H9 (cell line): ENCODE measurements at regions not wholly inside any gene's neighbourhood (a gene's known extent, or its start where the extent isn't known, plus 50 kb on each side); places are given as distances from the start of the nearest gene placed in this dataset.

Experiments
- DNase-seq: peaks from one replicate; pipeline ENCODE4 v3.0.0-alpha.2; 2017
- H2AFZ ChIP-seq: one replicate; pipeline ENCODE4 v1.6.1; 2013; ENCODE audit warnings: mild to moderate bottlenecking, low read length, control low read depth, moderate library complexity
- H2AK5ac ChIP-seq: 2 replicates; pipeline ENCODE4 v1.6.1; 2013; ENCODE audit warnings: low read length, control low read depth, mixed read lengths; ENCODE audit not compliant: insufficient read length
- H2BK120ac ChIP-seq: one replicate; pipeline ENCODE4 v1.6.1; 2013; ENCODE audit warnings: low read depth, mild to moderate bottlenecking, low read length, control low read depth, inconsistent platforms; ENCODE audit not compliant: poor library complexity, severe bottlenecking
- H2BK12ac ChIP-seq: 2 replicates; pipeline ENCODE4 v1.6.1; 2013; ENCODE audit warnings: low read length, control low read depth, mixed read lengths, low read depth; ENCODE audit not compliant: insufficient read length
- H2BK15ac ChIP-seq: 2 replicates; pipeline ENCODE4 v1.6.1; 2013; ENCODE audit warnings: low read depth, low read length, control low read depth
- H2BK20ac ChIP-seq: one replicate; pipeline ENCODE4 v1.6.1; 2013; ENCODE audit warnings: low read depth, mild to moderate bottlenecking, low read length, control low read depth, inconsistent platforms; ENCODE audit not compliant: poor library complexity, severe bottlenecking
- H2BK5ac ChIP-seq: 2 replicates; pipeline ENCODE4 v1.6.1; 2013; ENCODE audit warnings: low read length, control low read depth, mixed read lengths; ENCODE audit not compliant: insufficient read length
- H3K14ac ChIP-seq: 2 replicates; pipeline ENCODE4 v1.6.1; 2013; ENCODE audit warnings: low read length, control low read depth; ENCODE audit not compliant: insufficient read depth
- H3K18ac ChIP-seq: 2 replicates; pipeline ENCODE4 v1.6.1; 2013; ENCODE audit warnings: low read depth, mild to moderate bottlenecking, mixed read lengths, low read length, control low read depth; ENCODE audit not compliant: insufficient read length
- H3K23ac ChIP-seq: 2 replicates; pipeline ENCODE4 v1.6.1; 2013; ENCODE audit warnings: low read length, control low read depth, mixed read lengths, low read depth; ENCODE audit not compliant: insufficient read length
- H3K23me2 ChIP-seq: 2 replicates; pipeline ENCODE4 v1.6.1; 2013; ENCODE audit warnings: low read depth, mild to moderate bottlenecking, mixed read lengths, low read length, control low read depth; ENCODE audit not compliant: insufficient read length, poor library complexity, severe bottlenecking
- H3K27ac ChIP-seq: 2 replicates; pipeline ENCODE4 v1.5.1; 2013; ENCODE audit warnings: low read length, control low read depth, mixed read lengths, low read depth; ENCODE audit not compliant: insufficient read length
- H3K27me3 ChIP-seq: 2 replicates; pipeline ENCODE4 v1.6.1; 2013; ENCODE audit warnings: low read length, control low read depth, inconsistent platforms; ENCODE audit not compliant: insufficient read depth
- H3K4ac ChIP-seq: 2 replicates; pipeline ENCODE4 v1.6.1; 2013; ENCODE audit warnings: low read depth, mild to moderate bottlenecking, control low read depth, inconsistent platforms, low read length, moderate library complexity
- H3K4me1 ChIP-seq: 2 replicates; pipeline ENCODE4 v1.6.1; 2013; ENCODE audit warnings: low read length, control low read depth, inconsistent platforms; ENCODE audit not compliant: insufficient read depth
- H3K4me2 ChIP-seq: 2 replicates; pipeline ENCODE4 v1.6.1; 2013; ENCODE audit warnings: low read length, control low read depth, mixed read lengths; ENCODE audit not compliant: insufficient read length, insufficient read depth
- H3K56ac ChIP-seq: 2 replicates; pipeline ENCODE4 v1.6.1; 2013; ENCODE audit warnings: low read depth, mild to moderate bottlenecking, mixed read lengths, low read length, control low read depth; ENCODE audit not compliant: insufficient read length
- H3K79me1 ChIP-seq: 2 replicates; pipeline ENCODE4 v1.6.1; 2013; ENCODE audit warnings: low read depth, mild to moderate bottlenecking, moderate library complexity, low read length, control low read depth, inconsistent platforms; ENCODE audit not compliant: insufficient read depth, poor library complexity, severe bottlenecking
- H3K79me2 ChIP-seq: 2 replicates; pipeline ENCODE4 v1.6.1; 2013; ENCODE audit warnings: low read length, control low read depth, inconsistent platforms; ENCODE audit not compliant: insufficient read depth
- H3K9ac ChIP-seq: 2 replicates; pipeline ENCODE4 v1.6.1; 2013; ENCODE audit warnings: low read length, control low read depth, mixed read lengths; ENCODE audit not compliant: insufficient read length; ENCODE audit errors: extremely low read depth
- H3K9me3 ChIP-seq: one replicate; pipeline ENCODE4 v1.6.1; 2013; ENCODE audit warnings: low read depth, low read length, inconsistent platforms; ENCODE audit not compliant: control insufficient read depth
- H3T11ph ChIP-seq: one replicate; pipeline ENCODE4 v1.6.1; 2013; ENCODE audit warnings: mild to moderate bottlenecking, low read length, control low read depth, inconsistent platforms
- H4K20me1 ChIP-seq: one replicate; pipeline ENCODE4 v1.6.1; 2013; ENCODE audit not compliant: control insufficient read depth, insufficient read length, insufficient read depth
- H4K5ac ChIP-seq: 2 replicates; pipeline ENCODE4 v1.6.1; 2013; ENCODE audit warnings: low read depth, mild to moderate bottlenecking, mixed read lengths, low read length, control low read depth; ENCODE audit not compliant: insufficient read length
- H4K8ac ChIP-seq: replicated peaks from 2 replicates; pipeline ENCODE4 v1.6.1; 2013; ENCODE audit warnings: low read length, control low read depth, mixed read lengths, low read depth; ENCODE audit not compliant: insufficient read length
- H4K91ac ChIP-seq: 2 replicates; pipeline ENCODE4 v1.6.1; 2013; ENCODE audit warnings: low read depth, mild to moderate bottlenecking, moderate library complexity, mixed read lengths, low read length, control low read depth; ENCODE audit not compliant: insufficient read length
- H3K27ac Mint-ChIP-seq, 3 experiments: 2 replicates in 2 of 3; 3 replicates in 1 of 3; pipeline ENCODE4 v1.8.0; 2020 to 2021; ENCODE audit warnings: mixed read lengths in 3 of 3, mild to moderate bottlenecking in 1 of 3, moderate library complexity in 1 of 3
- H3K27me3 Mint-ChIP-seq: 2 replicates; pipeline ENCODE4 v1.8.0; 2021; ENCODE audit warnings: low read depth, mild to moderate bottlenecking, moderate library complexity, mixed read lengths
- H3K36me3 Mint-ChIP-seq, 3 experiments: 2 replicates in 2 of 3; 3 replicates in 1 of 3; pipeline ENCODE4 v1.8.0; 2020 to 2021; ENCODE audit warnings: low read depth in 3 of 3, mixed read lengths in 3 of 3; ENCODE audit not compliant: insufficient read depth in 1 of 3
- H3K4me1 Mint-ChIP-seq, 2 experiments: 2 replicates each; pipeline ENCODE4 v1.8.0; 2020; ENCODE audit warnings: mixed read lengths in 2 of 2
- H3K4me3 Mint-ChIP-seq, 2 experiments: 2 replicates in 1 of 2; 3 replicates in 1 of 2; pipeline ENCODE4 v1.8.0; 2020 to 2021; ENCODE audit warnings: mild to moderate bottlenecking in 2 of 2, mixed read lengths in 2 of 2, moderate library complexity in 1 of 2
- H3K9me3 Mint-ChIP-seq, 2 experiments: 2 replicates in 1 of 2; 3 replicates in 1 of 2; pipeline ENCODE4 v1.8.0; 2020; ENCODE audit warnings: mild to moderate bottlenecking in 2 of 2, mixed read lengths in 2 of 2, moderate library complexity in 1 of 2
- WGBS: extraction: QIAGEN DNeasy Blood & Tissue Kit; methylation state at CpG from one replicate; pipeline ENCODE4 v1.1.7; 2013; ENCODE audit warnings: missing lambda C conversion rate, low lambda C conversion rate, mixed read lengths; ENCODE audit not compliant: insufficient read length; ENCODE audit errors: extremely low coverage; 5-methylcytosine and 5-hydroxymethylcytosine counted together
- TF ChIP-seq, protein P1 (sequence below): fragments of 200-600 bp; sonication (generic); conservative IDR thresholded peaks from 3 replicates; pipeline ENCODE4 v1.8.0; 2021; ENCODE audit warnings: antibody characterized with exemption, mild to moderate bottlenecking

DNA sequence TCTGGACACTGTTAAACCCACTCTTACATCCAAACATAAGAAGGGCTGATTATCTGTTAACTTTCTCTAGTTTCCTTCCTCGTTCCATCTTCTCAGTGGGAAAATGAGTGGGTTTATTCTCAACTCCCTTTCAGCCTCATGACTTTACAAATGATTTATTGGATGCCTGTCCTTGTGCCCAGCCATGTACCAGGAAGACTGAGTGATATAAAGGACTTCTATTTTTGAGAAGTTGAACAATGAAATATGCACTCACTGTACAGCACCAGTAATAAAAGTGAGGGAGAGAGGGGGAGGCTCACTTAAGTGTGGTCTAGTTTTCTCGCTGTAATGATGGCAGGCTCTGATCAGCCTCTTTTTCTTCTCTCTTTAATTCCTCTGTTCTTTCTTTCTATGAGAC, 277.6 kb downstream of the SMARCA2 start:
- Histone ChIP-seq H3K18ac (no peak overlapping the region), H2AK5ac (no peak overlapping the region), H2BK20ac (no peak overlapping the region), H3K14ac (no peak overlapping the region), H4K91ac (no peak overlapping the region), H2BK120ac (no peak overlapping the region), H3K4ac (no peak overlapping the region), H3T11ph (no peak overlapping the region), H3K9ac (no peak overlapping the region), H2BK5ac (no peak overlapping the region), H3K79me1 (no peaks in the 10 kb centered on the region), H3K4me2 (no peak overlapping the region), H3K4me1 (no peaks in the 10 kb centered on the region), H3K9me3 (no peaks in the 10 kb centered on the region), H3K56ac (no peak overlapping the region), H3K23me2 (no peaks in the 10 kb centered on the region), H4K5ac (no peak overlapping the region), H3K79me2 (no peaks in the 10 kb centered on the region), H3K27ac (no peak overlapping the region), H4K8ac (no peak overlapping the region), H2BK15ac (no peak overlapping the region), H3K27me3 (no peaks in the 10 kb centered on the region), H2BK12ac (no peak overlapping the region), H3K23ac (no peak overlapping the region), H4K20me1 (no peaks in the 10 kb centered on the region), H2AFZ (no peak overlapping the region)
- Mint-ChIP-seq H3K4me1 (peaks cover 13 to 23% of the 10 kb centered on the region in 2 experiments), H3K9me3 (peaks cover 2 to 4% of the 10 kb centered on the region in 2 experiments; a peak in 3 of 5 replicates), H3K36me3 (peaks cover 5 to 27% (median 9%) of the 10 kb centered on the region in 3 experiments; a peak in 5 of 7 replicates), H3K27ac (no peak overlapping the region), H3K27me3 (peaks cover 2% of the 10 kb centered on the region; the same call in 1 of the 2 replicates), H3K4me3 (no peak overlapping the region)
- no CpG with 5 or more reads among the region's 2 CpGs for WGBS
- DNase-seq = no peak
- TF ChIP-seq, protein P1, sequence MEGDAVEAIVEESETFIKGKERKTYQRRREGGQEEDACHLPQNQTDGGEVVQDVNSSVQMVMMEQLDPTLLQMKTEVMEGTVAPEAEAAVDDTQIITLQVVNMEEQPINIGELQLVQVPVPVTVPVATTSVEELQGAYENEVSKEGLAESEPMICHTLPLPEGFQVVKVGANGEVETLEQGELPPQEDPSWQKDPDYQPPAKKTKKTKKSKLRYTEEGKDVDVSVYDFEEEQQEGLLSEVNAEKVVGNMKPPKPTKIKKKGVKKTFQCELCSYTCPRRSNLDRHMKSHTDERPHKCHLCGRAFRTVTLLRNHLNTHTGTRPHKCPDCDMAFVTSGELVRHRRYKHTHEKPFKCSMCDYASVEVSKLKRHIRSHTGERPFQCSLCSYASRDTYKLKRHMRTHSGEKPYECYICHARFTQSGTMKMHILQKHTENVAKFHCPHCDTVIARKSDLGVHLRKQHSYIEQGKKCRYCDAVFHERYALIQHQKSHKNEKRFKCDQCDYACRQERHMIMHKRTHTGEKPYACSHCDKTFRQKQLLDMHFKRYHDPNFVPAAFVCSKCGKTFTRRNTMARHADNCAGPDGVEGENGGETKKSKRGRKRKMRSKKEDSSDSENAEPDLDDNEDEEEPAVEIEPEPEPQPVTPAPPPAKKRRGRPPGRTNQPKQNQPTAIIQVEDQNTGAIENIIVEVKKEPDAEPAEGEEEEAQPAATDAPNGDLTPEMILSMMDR = no peak
